HG02759 (cell line): ENCODE measurements at regions not wholly inside any gene's neighbourhood (a gene's known extent, or its start where the extent isn't known, plus 50 kb on each side); places are given as distances from the start of the nearest gene placed in this dataset.

Experiments used
- ATAC-seq: cut with Tn5 transposase; IDR thresholded peaks from one replicate; pipeline ENCODE4 v1.9.1; 2021; ENCODE audit warnings: mild to moderate bottlenecking, moderate library complexity; ENCODE audit not compliant: unreplicated experiment

DNA sequence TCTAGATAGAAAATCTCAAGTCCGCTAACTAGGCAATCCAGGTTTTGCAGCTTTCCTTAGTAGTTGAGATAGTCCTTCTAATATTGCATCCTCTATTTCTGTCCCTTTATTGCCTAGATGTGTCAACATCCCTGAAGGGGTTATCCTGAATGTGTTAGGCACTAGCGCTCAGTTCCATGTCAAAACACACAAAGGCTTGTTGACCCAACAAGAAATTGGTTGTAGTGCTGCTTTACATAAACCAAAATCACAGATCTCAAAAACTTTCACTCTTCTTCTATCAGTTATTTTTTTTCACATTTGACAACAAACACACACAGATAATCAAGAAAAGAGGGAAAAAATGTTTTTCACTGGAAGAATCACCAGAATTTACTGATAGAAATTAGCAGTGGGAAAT lies 51.4 kb upstream of the SOX2 start:
- ATAC-seq = no peak

DNA sequence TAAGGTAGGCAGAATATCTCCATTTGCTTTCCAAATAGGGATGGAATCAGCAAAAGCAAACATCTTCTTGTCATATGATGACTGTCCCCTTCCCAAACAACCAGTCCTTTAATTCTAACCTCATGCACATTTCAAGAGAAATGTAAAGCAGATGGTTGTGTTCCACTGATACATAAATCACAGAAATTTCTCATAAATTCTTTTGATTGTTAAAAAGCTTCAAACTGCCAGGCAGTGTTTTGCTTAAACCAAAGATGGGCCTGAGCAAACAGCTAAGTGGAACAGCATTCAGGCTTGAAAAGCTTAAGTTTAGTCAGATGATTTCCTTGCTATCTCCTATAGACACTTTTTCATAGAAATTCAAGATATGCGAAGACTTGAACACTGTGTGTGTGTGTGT lies 74.3 kb upstream of the SOX2 start:
- ATAC-seq = no peak

DNA sequence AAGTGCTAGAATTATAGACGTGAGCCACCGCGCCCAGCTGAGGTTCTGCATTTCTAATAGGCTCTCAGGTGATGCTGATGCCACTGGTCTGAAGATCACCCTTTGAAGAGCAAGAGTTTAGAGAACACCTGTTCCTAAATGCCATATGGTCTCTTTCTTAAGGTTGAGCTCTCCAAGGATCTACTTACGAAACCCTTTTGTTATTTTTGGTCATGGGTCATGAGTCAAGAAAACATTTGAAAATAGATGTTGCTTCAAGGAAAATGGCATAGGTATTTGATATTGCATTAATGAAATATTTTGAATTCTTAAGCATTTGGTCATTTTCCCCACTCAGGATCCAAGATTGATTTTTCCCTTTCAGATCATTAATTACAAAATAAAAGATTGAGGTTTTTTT lies 74.7 kb upstream of the SOX2 start:
- no peak for ATAC-seq

GRCh38 chr3:181635141-181635540 lies 76.6 kb upstream of the SOX2 start:
- no peak for ATAC-seq

- no peak for ATAC-seq
Observed at GRCh38 chr3:181633556-181633955, 78.2 kb upstream of the SOX2 start.

DNA sequence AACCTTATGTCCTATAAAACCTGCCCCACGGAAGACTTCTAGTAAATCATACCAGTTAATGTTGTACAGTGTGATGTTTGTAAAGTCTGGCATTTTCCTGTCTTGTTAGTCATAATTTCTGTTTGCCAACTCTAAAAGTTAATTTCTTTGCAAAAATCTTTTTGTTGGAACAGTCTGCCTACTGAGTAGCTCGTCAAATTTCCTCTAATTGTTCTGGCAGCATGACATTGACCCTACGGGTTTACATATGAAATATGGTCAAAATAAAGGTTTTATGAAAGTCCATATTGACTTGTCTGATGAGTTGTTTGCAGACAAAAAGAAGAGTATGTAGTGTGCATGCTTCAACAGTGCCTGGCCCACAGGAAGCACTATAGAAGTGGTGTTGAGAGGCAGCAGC lies 79.8 kb upstream of the SOX2 start:
- no peak for ATAC-seq

GRCh38 chr3:181630853-181631252 lies 80.9 kb upstream of the SOX2 start:
- ATAC-seq = no peak

GRCh38 chr3:181629711-181630110 lies 82.0 kb upstream of the SOX2 start:
- no peak for ATAC-seq

DNA sequence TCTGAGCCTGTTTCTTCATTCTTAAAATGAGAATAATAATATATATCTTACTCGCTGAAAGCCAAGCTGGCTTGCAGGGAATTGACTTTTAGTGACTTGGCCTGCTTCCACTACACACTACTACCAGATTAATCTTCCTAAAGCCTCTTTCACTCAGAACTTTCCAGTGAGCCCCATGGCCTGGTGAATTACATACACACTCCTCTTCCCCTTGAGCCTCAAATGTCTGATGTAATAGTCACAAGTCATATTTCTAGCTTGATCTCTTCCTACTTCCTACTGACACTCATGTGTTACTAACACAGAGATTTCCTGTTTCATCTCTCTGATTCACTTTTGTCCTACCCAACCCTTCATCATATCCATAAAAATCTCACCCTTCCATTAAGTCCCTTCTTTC lies 82.7 kb upstream of the SOX2 start:
- ATAC-seq = no peak

DNA sequence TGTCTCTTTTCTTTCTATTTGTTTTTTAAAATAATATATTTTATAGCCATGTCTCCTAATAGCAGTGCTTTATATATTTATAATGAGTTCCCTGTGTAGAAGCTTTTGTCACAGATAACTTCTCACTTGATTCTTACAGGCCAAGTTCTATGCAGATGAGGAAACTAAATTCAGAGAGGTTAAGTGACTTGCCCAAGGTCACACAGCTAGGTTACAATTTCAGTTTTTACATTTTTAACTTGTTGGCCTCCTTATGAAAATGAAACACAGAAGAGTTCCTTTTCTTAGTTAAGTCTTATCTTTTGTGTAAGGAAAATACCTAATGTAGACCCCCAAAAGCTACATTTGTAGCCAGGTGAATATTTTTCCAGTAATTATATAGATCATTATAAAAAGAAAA lies 83.3 kb upstream of the SOX2 start:
- ATAC-seq = no peak

DNA sequence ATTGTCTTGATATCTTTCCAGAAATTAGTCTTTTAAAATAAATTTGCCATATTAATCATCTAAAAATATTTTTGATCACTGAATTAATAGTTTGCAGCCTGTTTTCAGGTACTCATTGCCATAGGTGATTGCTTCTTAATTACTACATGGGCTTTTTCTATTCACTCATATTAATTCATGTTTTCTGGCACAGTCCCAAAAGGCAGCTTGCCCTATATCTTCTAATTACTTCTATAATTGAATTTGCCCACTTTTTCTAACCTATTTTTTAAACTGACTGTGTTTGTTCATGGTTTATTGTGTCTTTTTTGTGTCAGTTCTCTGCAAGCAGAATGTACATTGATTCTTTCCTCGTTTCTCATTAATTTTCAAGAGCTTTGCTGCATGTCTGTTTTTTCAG lies 85.7 kb upstream of the SOX2 start:
- ATAC-seq = no peak

GRCh38 chr3:181623924-181624694 lies 87.6 kb upstream of the SOX2 start:
- ATAC-seq = no peak

DNA sequence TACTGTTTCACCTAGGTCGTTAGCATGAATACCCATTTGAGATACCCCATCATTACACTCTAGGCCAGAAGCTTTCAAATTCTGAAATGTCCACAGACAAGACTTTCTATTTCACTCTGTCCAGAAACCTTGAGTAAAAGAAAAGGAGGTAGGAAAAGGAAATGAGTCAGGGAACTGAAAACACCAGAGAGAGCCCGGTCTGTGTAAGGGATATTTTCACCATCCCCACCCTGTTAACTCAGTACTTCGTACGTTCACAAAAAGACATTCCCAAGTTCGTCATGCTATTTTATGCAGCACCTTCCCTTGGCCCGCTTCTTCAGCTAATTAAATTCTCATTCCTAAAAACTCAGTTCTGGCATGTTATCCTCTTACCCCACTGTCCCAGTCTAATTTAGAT lies 89.4 kb upstream of the SOX2 start:
- no peak for ATAC-seq

GRCh38 chr3:181619897-181620296 lies 91.8 kb upstream of the SOX2 start:
- no peak for ATAC-seq

DNA sequence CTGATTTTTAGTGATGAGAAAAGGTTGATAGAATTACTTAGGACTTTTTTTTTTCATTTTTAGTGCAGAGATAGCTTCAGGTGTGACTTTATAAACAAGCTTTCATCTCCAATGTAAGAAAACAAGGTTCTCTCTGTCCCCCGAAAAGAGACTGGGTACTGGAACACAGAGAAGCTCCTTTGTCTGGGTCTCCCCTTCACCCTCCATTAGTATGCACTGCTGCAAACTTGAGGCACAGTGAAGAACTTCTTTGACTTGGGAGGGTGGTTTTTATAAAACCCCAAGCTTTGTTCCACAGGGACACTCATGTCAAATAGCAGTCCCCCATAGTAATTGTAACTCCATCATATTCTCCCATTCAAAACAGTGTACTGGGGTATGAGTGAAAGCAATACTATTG lies 93.5 kb upstream of the SOX2 start:
- ATAC-seq = no peak

GRCh38 chr3:181616088-181617070 lies 95.3 kb upstream of the SOX2 start:
- no peak for ATAC-seq

GRCh38 chr3:181615666-181616065 lies 96.1 kb upstream of the SOX2 start:
- no peak for ATAC-seq

DNA sequence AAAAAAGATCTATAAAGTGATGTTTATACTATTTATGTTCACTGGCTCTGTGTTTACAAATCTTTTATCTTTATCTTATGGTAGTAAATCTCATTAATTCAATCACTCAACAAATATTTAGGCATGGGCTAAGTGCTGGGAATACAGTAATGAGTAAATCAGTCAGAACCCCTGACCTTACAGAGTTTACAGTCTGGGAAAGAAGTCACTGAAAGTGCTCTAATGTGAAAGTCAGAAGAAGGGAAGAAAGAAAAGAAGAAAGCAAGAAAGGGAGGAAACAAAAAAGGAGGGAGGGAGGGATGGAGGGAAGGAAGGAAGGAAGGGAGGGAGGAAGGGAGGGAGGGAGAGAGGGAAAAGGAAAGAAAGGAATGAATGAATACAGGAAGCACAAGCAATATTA lies 96.8 kb upstream of the SOX2 start:
- no peak for ATAC-seq

GRCh38 chr3:181613813-181614212 lies 97.9 kb upstream of the SOX2 start:
- no peak for ATAC-seq

DNA sequence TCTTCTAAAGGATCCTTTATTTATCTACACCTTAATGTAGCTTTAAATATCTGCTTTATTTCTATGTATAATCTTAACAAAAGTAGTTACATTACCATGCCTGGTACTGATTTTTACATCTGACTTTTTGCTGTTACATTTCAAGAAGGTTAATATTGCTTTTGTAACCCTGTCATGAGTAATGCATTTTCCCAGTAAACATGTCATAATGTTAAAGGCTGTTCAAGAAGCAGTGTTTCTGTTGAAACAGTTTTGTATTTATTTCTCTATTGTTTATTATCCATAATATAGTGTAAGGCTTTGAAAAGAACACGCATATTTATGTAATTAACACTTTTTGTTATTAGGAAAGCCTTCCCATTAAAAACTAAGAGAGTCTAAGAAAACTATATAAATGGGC lies 98.5 kb upstream of the SOX2 start:
- ATAC-seq = no peak

GRCh38 chr3:181610973-181611265 lies 100.8 kb upstream of the SOX2 start:
- no peak for ATAC-seq
